IMR-90 (cell line): ENCODE measurements at regions not wholly inside any gene's neighbourhood (a gene's known extent, or its start where the extent isn't known, plus 50 kb on each side); places are given as distances from the start of the nearest gene placed in this dataset.

Source experiments
- ATAC-seq: fragments of 200-7000 bp; cut with Tn5 transposase; 2 replicates; pipeline ENCODE4 v1.9.1; 2020; ENCODE audit warnings: low read depth, mild to moderate bottlenecking, moderate library complexity
- BruUV-seq: library from RNA; stranded (reverse); fragments of 400-500 nt; replicated peaks from 2 replicates; lab custom pipeline; 2021; lab: Mats Ljungman, UMichigan
- CTCF ChIA-PET: fragments of 300-600 bp; formaldehyde crosslinking; extraction: SDS; loops from one replicate; lab custom pipeline; 2021; ENCODE audit warnings: antibody characterized with exemption; lab: Yijun Ruan, JAX
- POLR2A ChIA-PET: fragments of 300-600 bp; sonication (Branson Sonifier 250); formaldehyde crosslinking; loops from one replicate; lab custom pipeline; 2022; ENCODE audit warnings: antibody characterized with exemption; ENCODE audit not compliant: unreplicated experiment; lab: Charles Lee
- DNase-seq: peaks from one replicate; pipeline ENCODE4 v3.0.0; 2013
- H2AFZ ChIP-seq: replicated peaks from 2 replicates; pipeline ENCODE3; 2013; ENCODE audit warnings: low read length, mild to moderate bottlenecking; ENCODE audit not compliant: poor library complexity
- H2AK5ac ChIP-seq: 2 replicates; pipeline ENCODE4 v1.6.1; 2013; ENCODE audit warnings: low read depth, low read length, inconsistent platforms
- H2AK9ac ChIP-seq: replicated peaks from 2 replicates; pipeline ENCODE3; 2013; ENCODE audit warnings: mild to moderate bottlenecking, low read depth, low read length, moderate library complexity; ENCODE audit not compliant: poor library complexity
- H2BK120ac ChIP-seq: 2 replicates; pipeline ENCODE4 v1.6.1; 2013; ENCODE audit warnings: low read depth, low read length, inconsistent platforms
- H2BK15ac ChIP-seq: 3 replicates; pipeline ENCODE4 v1.6.1; 2013; ENCODE audit warnings: low read depth, low read length, inconsistent platforms
- H2BK20ac ChIP-seq: 2 replicates; pipeline ENCODE4 v1.6.1; 2013; ENCODE audit warnings: low read depth, mild to moderate bottlenecking, inconsistent platforms, low read length, moderate library complexity
- H2BK5ac ChIP-seq: 2 replicates; pipeline ENCODE4 v1.6.1; 2013; ENCODE audit warnings: mild to moderate bottlenecking, low read depth, low read length, inconsistent platforms; ENCODE audit not compliant: poor library complexity, severe bottlenecking
- H3K14ac ChIP-seq: replicated peaks from 2 replicates; pipeline ENCODE4 v1.6.1; 2013; ENCODE audit warnings: low read depth, low read length, inconsistent platforms
- H3K18ac ChIP-seq: 2 replicates; pipeline ENCODE4 v1.6.1; 2013; ENCODE audit warnings: low read depth, low read length, control low read depth
- H3K23ac ChIP-seq: 2 replicates; pipeline ENCODE4 v1.6.1; 2013; ENCODE audit warnings: low read depth, low read length, inconsistent platforms
- H3K27ac ChIP-seq: 2 replicates; pipeline ENCODE4 v1.5.1; 2013; ENCODE audit warnings: mild to moderate bottlenecking, control low read depth, low read length; ENCODE audit not compliant: insufficient read depth
- H3K27me3 ChIP-seq: 2 replicates; pipeline ENCODE4 v1.6.1; 2013; ENCODE audit warnings: low read length; ENCODE audit not compliant: control insufficient read depth, insufficient read depth
- H3K36me3 ChIP-seq: 2 replicates; pipeline ENCODE4 v1.6.1; 2013; ENCODE audit warnings: low read length, mixed read lengths; ENCODE audit not compliant: control insufficient read depth, insufficient read depth
- H3K4ac ChIP-seq: 2 replicates; pipeline ENCODE4 v1.6.1; 2013; ENCODE audit warnings: low read depth, low read length, inconsistent platforms
- H3K4me1 ChIP-seq: 2 replicates; pipeline ENCODE4 v1.6.1; 2013; ENCODE audit warnings: low read length, mixed read lengths; ENCODE audit not compliant: control insufficient read depth, insufficient read depth
- H3K4me2 ChIP-seq: 2 replicates; pipeline ENCODE4 v1.6.1; 2013; ENCODE audit warnings: low read depth, mild to moderate bottlenecking, control low read depth, low read length, moderate library complexity
- H3K4me3 ChIP-seq: 2 replicates; pipeline ENCODE4 v1.5.1; 2013; ENCODE audit warnings: low read depth, mild to moderate bottlenecking, control low read depth, low read length, moderate library complexity; ENCODE audit not compliant: insufficient read depth
- H3K56ac ChIP-seq: 2 replicates; pipeline ENCODE4 v1.6.1; 2013; ENCODE audit warnings: low read length, inconsistent platforms; ENCODE audit not compliant: insufficient read depth; ENCODE audit errors: extremely low read depth
- H3K79me1 ChIP-seq, 2 experiments: 2 replicates each; pipeline ENCODE4 v1.6.1; 2013; ENCODE audit warnings: low read length in 2 of 2, inconsistent platforms in 1 of 2, low read depth in 1 of 2
- H3K9ac ChIP-seq: 2 replicates; pipeline ENCODE4 v1.6.1; 2013; ENCODE audit warnings: low read depth, low read length, control low read depth
- H3K9me1 ChIP-seq: 2 replicates; pipeline ENCODE4 v1.6.1; 2013; ENCODE audit warnings: low read length, inconsistent platforms; ENCODE audit not compliant: insufficient read depth
- H3K9me3 ChIP-seq: 2 replicates; pipeline ENCODE4 v1.6.1; 2013; ENCODE audit warnings: low read length; ENCODE audit not compliant: control insufficient read depth, insufficient read depth
- H4K20me1 ChIP-seq: 2 replicates; pipeline ENCODE4 v1.6.1; 2013; ENCODE audit warnings: low read length, inconsistent platforms; ENCODE audit not compliant: insufficient read depth
- H4K5ac ChIP-seq: 2 replicates; pipeline ENCODE4 v1.6.1; 2013; ENCODE audit warnings: mild to moderate bottlenecking, low read depth, low read length, control low read depth
- H4K8ac ChIP-seq, 2 experiments: 2 replicates each; pipeline ENCODE4 v1.6.1; 2013; ENCODE audit warnings: low read depth in 2 of 2, low read length in 2 of 2, control low read depth in 1 of 2, inconsistent platforms in 1 of 2
- H4K91ac ChIP-seq: 2 replicates; pipeline ENCODE4 v1.6.1; 2013; ENCODE audit warnings: low read depth, low read length, inconsistent platforms; ENCODE audit not compliant: insufficient read depth
- BHLHE40 ChIP-seq: fragments of 150-350 bp; IDR thresholded peaks from 2 replicates; pipeline ENCODE4 v1.6.1; 2016; ENCODE audit warnings: mild to moderate bottlenecking, low read depth, low read length
- CEBPB ChIP-seq: IDR thresholded peaks from 2 replicates; pipeline ENCODE4 v1.6.1; 2012; ENCODE audit warnings: low read depth, low read length, improper control_type of control experiment
- CHD1 ChIP-seq: IDR thresholded peaks from 2 replicates; pipeline ENCODE4 v1.6.1; 2012; ENCODE audit warnings: low read depth, low read length, improper control_type of control experiment
- FOS ChIP-seq: fragments of 150-350 bp; IDR thresholded peaks from 2 replicates; pipeline ENCODE4 v1.6.1; 2016; ENCODE audit warnings: low read depth, low read length
- MAFK ChIP-seq: IDR thresholded peaks from 2 replicates; pipeline ENCODE4 v1.6.1; 2012; ENCODE audit warnings: low read depth, low read length, improper control_type of control experiment
- MAZ ChIP-seq: IDR thresholded peaks from 2 replicates; pipeline ENCODE4 v1.6.1; 2012; ENCODE audit warnings: low read depth, mild to moderate bottlenecking, low read length, improper control_type of control experiment, moderate library complexity, borderline replicate concordance
- MXI1 ChIP-seq: IDR thresholded peaks from 2 replicates; pipeline ENCODE4 v1.6.1; 2012; ENCODE audit warnings: low read depth, mild to moderate bottlenecking, low read length, moderate library complexity, borderline replicate concordance
- NFE2L2 ChIP-seq: fragments of 150-350 bp; IDR thresholded peaks from 2 replicates; pipeline ENCODE4 v1.6.1; 2016; ENCODE audit warnings: low read depth, mild to moderate bottlenecking, low read length
- POLR2A ChIP-seq: IDR thresholded peaks from 2 replicates; pipeline ENCODE4 v1.6.1; 2012; ENCODE audit warnings: mild to moderate bottlenecking, low read depth, low read length
- RAD21 ChIP-seq: IDR thresholded peaks from 2 replicates; pipeline ENCODE4 v1.6.1; 2012; ENCODE audit warnings: low read length, improper control_type of control experiment
- RCOR1 ChIP-seq: IDR thresholded peaks from 2 replicates; pipeline ENCODE4 v1.6.1; 2012; ENCODE audit warnings: mild to moderate bottlenecking, low read length, improper control_type of control experiment; ENCODE audit not compliant: insufficient replicate concordance
- RFX5 ChIP-seq: IDR thresholded peaks from 2 replicates; pipeline ENCODE4 v1.8.0; 2012; ENCODE audit warnings: low read depth, mild to moderate bottlenecking, low read length, moderate library complexity
- SMC3 ChIP-seq: fragments of 150-350 bp; IDR thresholded peaks from 2 replicates; pipeline ENCODE4 v1.6.1; 2016; ENCODE audit warnings: low read depth, mild to moderate bottlenecking, antibody characterized with exemption, low read length, moderate library complexity
- WGBS, 2 experiments: methylation state at CpG; one replicate each; pipeline versions ENCODE4 v1.1.5 to v1.1.7; 2013; ENCODE audit warnings: missing lambda C conversion rate in 2 of 2; ENCODE audit not compliant: insufficient read length in 1 of 2; ENCODE audit errors: extremely low coverage in 2 of 2; 5-methylcytosine and 5-hydroxymethylcytosine counted together
- dilution Hi-C: fragments of 300-500 bp; cut with HindIII; formaldehyde crosslinking; loops from one replicate; pipeline ENCODE4 v1.14.3; 2018; ENCODE audit warnings: low sequenced_read_pairs; ENCODE audit not compliant: unreplicated experiment
- in situ Hi-C: fragments of 300-500 bp; cut with MboI; formaldehyde crosslinking; loops from 3 replicates; pipeline ENCODE4 v1.14.3; 2019; ENCODE audit warnings: low sequenced_read_pairs, inconsistent platforms, mixed read lengths
- intact Hi-C: fragments of 100-400 bp; cut with micrococcal nuclease; formaldehyde crosslinking; loops from 2 replicates; pipeline ENCODE4 v1.10.0; 2022
- TF ChIP-seq, protein P1 (sequence below): fragments of 150-350 bp; IDR thresholded peaks from 2 replicates; pipeline ENCODE4 v1.6.1; 2016; ENCODE audit warnings: low read depth, mild to moderate bottlenecking, low read length, moderate library complexity, borderline replicate concordance
- TF ChIP-seq, protein P2 (sequence below): conservative IDR thresholded peaks from 2 replicates; pipeline ENCODE4 v1.5.1; 2012; ENCODE audit warnings: mild to moderate bottlenecking, low read depth, low read length, improper control_type of control experiment
- TF ChIP-seq, protein P3 (sequence below): fragments of 150-350 bp; IDR thresholded peaks from 2 replicates; pipeline ENCODE4 v1.6.1; 2017; ENCODE audit warnings: mild to moderate bottlenecking, antibody characterized with exemption, low read length, low read depth

DNA sequence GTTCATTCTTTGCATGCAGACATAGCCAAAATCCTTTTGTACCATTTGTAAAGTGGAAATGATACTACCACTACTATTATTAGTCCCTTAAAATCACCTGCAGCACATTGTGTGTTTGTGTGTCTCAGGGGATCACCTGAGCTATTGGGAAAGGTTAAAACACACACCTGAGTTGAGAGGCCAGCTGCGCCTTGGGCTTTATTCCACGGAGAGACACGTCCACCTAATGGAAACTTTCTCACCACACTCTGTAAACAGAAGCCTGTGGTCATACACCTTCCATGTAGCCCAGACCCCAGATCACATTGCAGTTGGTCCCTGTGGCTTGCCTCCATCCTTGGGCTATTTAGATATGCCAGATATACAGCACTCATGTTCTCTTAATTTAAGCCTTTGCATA, 81.8 kb upstream of the SH3BP4 start:
- WGBS, 2 experiments, result no CpG with 5 or more reads among the region's 3 CpGs
- H3K9me1 ChIP-seq, result 0 out of 2 replicates have a peak, but pooled peaks cover 4% of the 10 kb centered on the region
- H4K91ac ChIP-seq, result no peak overlapping the region
- in situ Hi-C loops, result no loop called here
- no peak overlapping the region for H3K27ac ChIP-seq
- H3K4me2 ChIP-seq, result no peak overlapping the region
- H2AFZ ChIP-seq, result no peak overlapping the region
- ATAC-seq (no peak), DNase-seq (no peak)
- H2AK9ac ChIP-seq, result no peak overlapping the region
- H4K5ac ChIP-seq, result no peak overlapping the region
- no TSS peak for BruUV-seq
- H3K9me3 ChIP-seq, result no peaks in the 10 kb centered on the region; the same call in 1 of the 2 replicates
- no peak overlapping the region for H3K4me3 ChIP-seq
- H3K18ac ChIP-seq, result no peak overlapping the region
- H3K23ac ChIP-seq, result no peak overlapping the region
- H2BK120ac ChIP-seq, result no peak overlapping the region
- dilution Hi-C loops, result no loop called here
- H2AK5ac ChIP-seq, result no peak overlapping the region
- H3K14ac ChIP-seq, result no peak overlapping the region
- no peak overlapping the region for H4K8ac ChIP-seq
- no peak overlapping the region for H2BK15ac ChIP-seq
- CTCF ChIA-PET, result no interaction called here
- H4K20me1 ChIP-seq, result no peaks in the 10 kb centered on the region
- no peaks in the 10 kb centered on the region for H3K36me3 ChIP-seq
- H3K4ac ChIP-seq, result no peak overlapping the region
- no peaks in the 10 kb centered on the region for H3K79me1 ChIP-seq
- no peaks in the 10 kb centered on the region; the same call in none of the 2 replicates for H3K4me1 ChIP-seq
- H2BK20ac ChIP-seq, result no peak overlapping the region
- no peak overlapping the region for H3K9ac ChIP-seq
- TF ChIP-seq MXI1 (no peak), SMC3 (no peak), MAZ (no peak), CEBPB (no peak), BHLHE40 (no peak), RAD21 (no peak), MAFK (no peak), CHD1 (no peak), RCOR1 (no peak), POLR2A (no peak), RFX5 (no peak), NFE2L2 (no peak), FOS (no peak)
- TF ChIP-seq, protein P1, sequence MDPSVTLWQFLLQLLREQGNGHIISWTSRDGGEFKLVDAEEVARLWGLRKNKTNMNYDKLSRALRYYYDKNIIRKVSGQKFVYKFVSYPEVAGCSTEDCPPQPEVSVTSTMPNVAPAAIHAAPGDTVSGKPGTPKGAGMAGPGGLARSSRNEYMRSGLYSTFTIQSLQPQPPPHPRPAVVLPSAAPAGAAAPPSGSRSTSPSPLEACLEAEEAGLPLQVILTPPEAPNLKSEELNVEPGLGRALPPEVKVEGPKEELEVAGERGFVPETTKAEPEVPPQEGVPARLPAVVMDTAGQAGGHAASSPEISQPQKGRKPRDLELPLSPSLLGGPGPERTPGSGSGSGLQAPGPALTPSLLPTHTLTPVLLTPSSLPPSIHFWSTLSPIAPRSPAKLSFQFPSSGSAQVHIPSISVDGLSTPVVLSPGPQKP, result no peak
- TF ChIP-seq, protein P2, sequence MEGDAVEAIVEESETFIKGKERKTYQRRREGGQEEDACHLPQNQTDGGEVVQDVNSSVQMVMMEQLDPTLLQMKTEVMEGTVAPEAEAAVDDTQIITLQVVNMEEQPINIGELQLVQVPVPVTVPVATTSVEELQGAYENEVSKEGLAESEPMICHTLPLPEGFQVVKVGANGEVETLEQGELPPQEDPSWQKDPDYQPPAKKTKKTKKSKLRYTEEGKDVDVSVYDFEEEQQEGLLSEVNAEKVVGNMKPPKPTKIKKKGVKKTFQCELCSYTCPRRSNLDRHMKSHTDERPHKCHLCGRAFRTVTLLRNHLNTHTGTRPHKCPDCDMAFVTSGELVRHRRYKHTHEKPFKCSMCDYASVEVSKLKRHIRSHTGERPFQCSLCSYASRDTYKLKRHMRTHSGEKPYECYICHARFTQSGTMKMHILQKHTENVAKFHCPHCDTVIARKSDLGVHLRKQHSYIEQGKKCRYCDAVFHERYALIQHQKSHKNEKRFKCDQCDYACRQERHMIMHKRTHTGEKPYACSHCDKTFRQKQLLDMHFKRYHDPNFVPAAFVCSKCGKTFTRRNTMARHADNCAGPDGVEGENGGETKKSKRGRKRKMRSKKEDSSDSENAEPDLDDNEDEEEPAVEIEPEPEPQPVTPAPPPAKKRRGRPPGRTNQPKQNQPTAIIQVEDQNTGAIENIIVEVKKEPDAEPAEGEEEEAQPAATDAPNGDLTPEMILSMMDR, result no peak
- TF ChIP-seq, protein P3, sequence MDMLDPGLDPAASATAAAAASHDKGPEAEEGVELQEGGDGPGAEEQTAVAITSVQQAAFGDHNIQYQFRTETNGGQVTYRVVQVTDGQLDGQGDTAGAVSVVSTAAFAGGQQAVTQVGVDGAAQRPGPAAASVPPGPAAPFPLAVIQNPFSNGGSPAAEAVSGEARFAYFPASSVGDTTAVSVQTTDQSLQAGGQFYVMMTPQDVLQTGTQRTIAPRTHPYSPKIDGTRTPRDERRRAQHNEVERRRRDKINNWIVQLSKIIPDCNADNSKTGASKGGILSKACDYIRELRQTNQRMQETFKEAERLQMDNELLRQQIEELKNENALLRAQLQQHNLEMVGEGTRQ, result no peak
- intact Hi-C loops, result loop anchor here (5.0 kb wide), 1 partner anchor 98 kb away; no protein-coding TSS in a partner anchor
- no peak overlapping the region for H2BK5ac ChIP-seq
- POLR2A ChIA-PET, result no interaction called here
- H3K56ac ChIP-seq, result no peak overlapping the region
- H3K27me3 ChIP-seq, result no peaks in the 10 kb centered on the region
